ENCODE measurements at regions not wholly inside any gene's neighbourhood (a gene's known extent, or its start where the extent isn't known, plus 50 kb on each side); places are given as distances from the start of the nearest gene placed in this dataset.

DNA sequence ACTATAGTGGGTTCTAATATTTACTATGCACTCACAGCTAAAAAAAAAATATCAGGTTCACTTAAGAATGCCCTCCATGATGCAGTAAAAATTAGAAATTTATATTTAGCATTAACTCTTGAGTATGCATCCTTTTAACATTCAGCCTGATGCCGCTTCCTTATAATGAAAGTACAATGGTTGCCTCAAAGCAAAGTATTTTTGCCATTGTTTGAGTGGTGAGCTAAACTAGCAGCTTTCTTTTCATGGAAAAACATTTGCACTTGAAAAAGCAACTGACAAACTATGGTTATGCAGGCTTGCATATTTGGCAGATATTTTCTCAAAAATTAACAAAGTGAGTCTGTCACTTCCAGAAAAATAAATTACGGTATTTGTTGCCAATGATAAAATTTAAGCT lies 188.6 kb downstream of the SLC6A15 start:
- no peak for DNase-seq
- TF ChIP-seq, protein P1, sequence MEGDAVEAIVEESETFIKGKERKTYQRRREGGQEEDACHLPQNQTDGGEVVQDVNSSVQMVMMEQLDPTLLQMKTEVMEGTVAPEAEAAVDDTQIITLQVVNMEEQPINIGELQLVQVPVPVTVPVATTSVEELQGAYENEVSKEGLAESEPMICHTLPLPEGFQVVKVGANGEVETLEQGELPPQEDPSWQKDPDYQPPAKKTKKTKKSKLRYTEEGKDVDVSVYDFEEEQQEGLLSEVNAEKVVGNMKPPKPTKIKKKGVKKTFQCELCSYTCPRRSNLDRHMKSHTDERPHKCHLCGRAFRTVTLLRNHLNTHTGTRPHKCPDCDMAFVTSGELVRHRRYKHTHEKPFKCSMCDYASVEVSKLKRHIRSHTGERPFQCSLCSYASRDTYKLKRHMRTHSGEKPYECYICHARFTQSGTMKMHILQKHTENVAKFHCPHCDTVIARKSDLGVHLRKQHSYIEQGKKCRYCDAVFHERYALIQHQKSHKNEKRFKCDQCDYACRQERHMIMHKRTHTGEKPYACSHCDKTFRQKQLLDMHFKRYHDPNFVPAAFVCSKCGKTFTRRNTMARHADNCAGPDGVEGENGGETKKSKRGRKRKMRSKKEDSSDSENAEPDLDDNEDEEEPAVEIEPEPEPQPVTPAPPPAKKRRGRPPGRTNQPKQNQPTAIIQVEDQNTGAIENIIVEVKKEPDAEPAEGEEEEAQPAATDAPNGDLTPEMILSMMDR (IDR thresholded peaks at IDR 0.05) = no peak
- TF ChIP-seq POLR2A (IDR thresholded peaks at IDR 0.05) = no peak

GRCh38 chr12:84719997-84720396 lies 192.6 kb downstream of the SLC6A15 start:
- DNase-seq (no peak), ATAC-seq (no peak)
- TF ChIP-seq POLR2A (IDR thresholded peaks at IDR 0.05) = no peak
- TF ChIP-seq, protein P1 (IDR thresholded peaks at IDR 0.05) = no peak
- no peaks in the 10 kb centered on the region for H3K4me1 ChIP-seq
- 63 to 76% methylated on average over 1 of the region's 1 CpG for WGBS, 2 donors
- intact Hi-C loops (cut with DNase I) = no loop called here
- no peaks in the 10 kb centered on the region for H3K9me3 ChIP-seq
- no peak overlapping the region for H3K27ac ChIP-seq
- H3K36me3 ChIP-seq (replicated peaks in 1 of 2; ENCODE audit: insufficient read depth in 1 of 2, low read depth in 2 of 2) = no peaks in the 10 kb centered on the region
- H3K4me3 ChIP-seq = no peak overlapping the region
- H3K27me3 ChIP-seq = no peaks in the 10 kb centered on the region

More for the DNA sequence above, 188.6 kb downstream of the SLC6A15 start:
- intact Hi-C loops (cut with DNase I) = no loop called here
- no peak for ATAC-seq
- no peaks in the 10 kb centered on the region for H3K9me3 ChIP-seq
- no peaks in the 10 kb centered on the region for H3K27me3 ChIP-seq
- H3K27ac ChIP-seq = no peak overlapping the region
- WGBS, 2 donors = 41 to 46% methylated on average over 2 of the region's 2 CpGs
- H3K4me3 ChIP-seq = no peak overlapping the region
- no peaks in the 10 kb centered on the region for H3K36me3 ChIP-seq (replicated peaks in 1 of 2; ENCODE audit: insufficient read depth in 1 of 2, low read depth in 2 of 2)
- no peaks in the 10 kb centered on the region for H3K4me1 ChIP-seq

DNA sequence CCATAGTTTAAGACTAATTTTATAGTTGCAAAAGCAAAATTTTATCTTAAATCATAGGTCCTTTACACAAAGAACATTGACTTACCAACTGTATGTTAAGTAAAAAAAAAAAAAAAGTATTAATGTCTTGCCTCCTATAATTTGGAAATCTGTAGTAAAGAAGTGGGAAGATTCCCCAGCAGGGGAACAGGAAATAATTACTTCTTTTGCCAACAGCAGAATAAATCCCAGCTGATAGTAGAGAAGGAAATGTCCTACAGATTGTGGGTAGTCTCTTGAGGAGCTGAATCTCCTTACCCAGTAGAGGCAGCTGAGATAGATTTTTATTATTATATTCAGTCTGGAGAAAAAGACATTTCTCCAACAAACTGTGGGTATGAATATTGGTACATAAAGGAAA lies 193.7 kb downstream of the SLC6A15 start:
- ATAC-seq (no peak), DNase-seq (no peak)
- Histone ChIP-seq H3K27me3 (no peaks in the 10 kb centered on the region), H3K9me3 (no peaks in the 10 kb centered on the region), H3K4me1 (no peaks in the 10 kb centered on the region), H3K27ac (no peak overlapping the region), H3K36me3 (replicated peaks in 1 of 2; ENCODE audit: insufficient read depth in 1 of 2, low read depth in 2 of 2) (no peaks in the 10 kb centered on the region), H3K4me3 (no peak overlapping the region)
- TF ChIP-seq, protein P1 (IDR thresholded peaks at IDR 0.05) = no peak
- TF ChIP-seq POLR2A (IDR thresholded peaks at IDR 0.05) = no peak
- intact Hi-C loops (cut with DNase I) = no loop called here

DNA sequence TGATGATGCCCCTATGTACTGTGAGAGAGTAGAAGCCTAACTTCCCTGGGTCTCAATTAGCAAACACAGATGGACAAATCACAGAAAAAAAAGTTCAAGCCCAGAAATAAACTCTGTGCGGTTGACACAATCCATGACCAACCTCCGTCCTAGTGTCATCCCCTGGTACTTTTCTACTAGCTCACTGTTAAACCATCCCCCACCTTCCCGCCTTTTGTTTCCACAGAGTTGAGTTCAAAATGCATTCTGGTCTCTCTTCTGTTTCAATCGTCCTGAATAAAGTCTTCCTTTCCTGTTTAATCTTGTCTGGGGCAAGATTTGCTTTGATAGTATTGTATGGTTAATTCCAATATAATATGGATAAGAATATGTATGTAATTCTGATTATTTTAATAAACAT lies 199.9 kb downstream of the SLC6A15 start:
- TF ChIP-seq, protein P1 (IDR thresholded peaks at IDR 0.05) = no peak
- TF ChIP-seq POLR2A (IDR thresholded peaks at IDR 0.05) = no peak
- WGBS, 2 donors = 53 to 62% methylated on average over 4 of the region's 4 CpGs

GRCh38 chr12:84706374-84706773 lies 206.2 kb downstream of the SLC6A15 start:
- intact Hi-C loops (cut with DNase I) = no loop called here
- ATAC-seq = no peak

More for the DNA sequence above, 199.9 kb downstream of the SLC6A15 start:
- Histone ChIP-seq H3K4me1 (no peaks in the 10 kb centered on the region), H3K27ac (no peak overlapping the region), H3K9me3 (no peaks in the 10 kb centered on the region), H3K4me3 (no peak overlapping the region), H3K36me3 (replicated peaks in 1 of 2; ENCODE audit: insufficient read depth in 1 of 2, low read depth in 2 of 2) (no peaks in the 10 kb centered on the region), H3K27me3 (no peaks in the 10 kb centered on the region)
- intact Hi-C loops (cut with DNase I) = no loop called here
- ATAC-seq (no peak), DNase-seq (no peak)

More at GRCh38 chr12:84706374-84706773, 206.2 kb downstream of the SLC6A15 start:
- Histone ChIP-seq H3K27me3 (no peaks in the 10 kb centered on the region), H3K9me3 (no peaks in the 10 kb centered on the region), H3K27ac (no peak overlapping the region), H3K36me3 (replicated peaks in 1 of 2; ENCODE audit: insufficient read depth in 1 of 2, low read depth in 2 of 2) (no peaks in the 10 kb centered on the region), H3K4me3 (no peak overlapping the region), H3K4me1 (no peaks in the 10 kb centered on the region)
- DNase-seq = no peak
- TF ChIP-seq POLR2A (IDR thresholded peaks at IDR 0.05) = no peak
- TF ChIP-seq, protein P1 (IDR thresholded peaks at IDR 0.05) = no peak
